Esophagus muscularis mucosa (tissue), 3 donors: ENCODE measurements at regions not wholly inside any gene's neighbourhood (a gene's known extent, or its start where the extent isn't known, plus 50 kb on each side); places are given as distances from the start of the nearest gene placed in this dataset.
"Not testable (repeated sequence)": the region's sequence is repeated elsewhere in the genome, so short reads cannot be mapped to it uniquely, and the experiment has no call there.

Source experiments
- POLR2A ChIP-seq: fragments of 450-650 bp; IDR thresholded peaks from one replicate; pipeline ENCODE4 v1.6.1; 2017; ENCODE audit warnings: antibody characterized with exemption, moderate library complexity, mild to moderate bottlenecking, low read depth
- POLR2AphosphoS5 ChIP-seq, 2 donors: sonication (generic); formaldehyde crosslinking; IDR thresholded peaks; one replicate each; pipeline ENCODE4 v1.6.1; 2017; ENCODE audit warnings: antibody characterized with exemption in 2 of 2
- TF ChIP-seq, protein P1 (sequence below), 3 experiments: fragments of 200-600 bp in 2 of 3; fragments of 450-650 bp in 1 of 3; sonication (generic) in 2 of 3; IDR thresholded peaks; one replicate each; pipeline ENCODE4 v1.5.1; 2017 to 2019; ENCODE audit warnings: antibody characterized with exemption in 3 of 3, mild to moderate bottlenecking in 2 of 3, moderate library complexity in 1 of 3

DNA sequence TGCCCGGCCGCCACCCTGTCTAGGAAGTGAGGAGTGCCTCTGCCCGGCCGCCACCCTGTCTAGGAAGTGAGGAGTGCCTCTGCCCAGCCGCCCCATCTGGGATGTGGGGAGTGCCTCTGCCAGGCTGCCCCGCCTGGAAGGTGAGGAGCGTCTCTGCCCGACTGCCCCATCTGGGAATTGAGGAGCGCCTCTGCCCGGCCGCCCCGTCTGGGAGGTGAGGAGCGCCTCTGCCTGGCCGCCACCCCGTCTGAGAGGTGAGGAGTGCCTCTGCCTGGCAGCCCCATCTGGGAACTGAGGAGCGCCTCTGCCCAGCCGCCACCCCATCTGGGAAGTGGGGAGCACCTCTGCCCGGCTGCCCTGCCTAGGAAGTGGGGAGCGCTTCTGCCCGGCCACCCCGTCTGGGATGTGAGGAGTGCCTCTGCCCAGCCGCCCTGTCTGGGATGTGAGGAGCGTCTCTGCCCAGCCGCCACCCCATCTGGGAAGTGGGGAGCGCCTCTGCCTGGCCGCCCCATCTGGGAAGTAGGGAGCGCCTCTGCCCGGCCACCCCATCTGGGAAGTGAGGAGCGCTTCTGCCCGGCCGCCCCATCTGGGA is 91.1 kb upstream of the ZNF519 start:
- not testable (repeated sequence) for TF ChIP-seq POLR2A; POLR2AphosphoS5 (IDR thresholded peaks at IDR 0.05)
- TF ChIP-seq, protein P1, sequence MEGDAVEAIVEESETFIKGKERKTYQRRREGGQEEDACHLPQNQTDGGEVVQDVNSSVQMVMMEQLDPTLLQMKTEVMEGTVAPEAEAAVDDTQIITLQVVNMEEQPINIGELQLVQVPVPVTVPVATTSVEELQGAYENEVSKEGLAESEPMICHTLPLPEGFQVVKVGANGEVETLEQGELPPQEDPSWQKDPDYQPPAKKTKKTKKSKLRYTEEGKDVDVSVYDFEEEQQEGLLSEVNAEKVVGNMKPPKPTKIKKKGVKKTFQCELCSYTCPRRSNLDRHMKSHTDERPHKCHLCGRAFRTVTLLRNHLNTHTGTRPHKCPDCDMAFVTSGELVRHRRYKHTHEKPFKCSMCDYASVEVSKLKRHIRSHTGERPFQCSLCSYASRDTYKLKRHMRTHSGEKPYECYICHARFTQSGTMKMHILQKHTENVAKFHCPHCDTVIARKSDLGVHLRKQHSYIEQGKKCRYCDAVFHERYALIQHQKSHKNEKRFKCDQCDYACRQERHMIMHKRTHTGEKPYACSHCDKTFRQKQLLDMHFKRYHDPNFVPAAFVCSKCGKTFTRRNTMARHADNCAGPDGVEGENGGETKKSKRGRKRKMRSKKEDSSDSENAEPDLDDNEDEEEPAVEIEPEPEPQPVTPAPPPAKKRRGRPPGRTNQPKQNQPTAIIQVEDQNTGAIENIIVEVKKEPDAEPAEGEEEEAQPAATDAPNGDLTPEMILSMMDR (IDR thresholded peaks at IDR 0.05), result not testable (repeated sequence)
